ENCODE measurements at regions not wholly inside any gene's neighbourhood (a gene's known extent, or its start where the extent isn't known, plus 50 kb on each side); places are given as distances from the start of the nearest gene placed in this dataset.

GRCh38 chr6:165086814-165087213 is 222.6 kb downstream of the C6orf118 start:
- no peaks in the 10 kb centered on the region for H3F3A ChIP-seq (ENCODE audit: control insufficient read depth, insufficient read depth)
- no peaks in the 10 kb centered on the region for H3K9me2 ChIP-seq (replicated peaks; ENCODE audit: control insufficient read depth, low read length)
- H3K27me3 ChIP-seq (ENCODE audit: control insufficient read depth, low read length), result no peaks in the 10 kb centered on the region
- no peaks in the 10 kb centered on the region for H3K79me2 ChIP-seq (ENCODE audit: control insufficient read depth, low read length)
- no peaks in the 10 kb centered on the region for H3K4me1 ChIP-seq (ENCODE audit: control insufficient read depth, low read length)
- H3K36me3 ChIP-seq (ENCODE audit: control insufficient read depth, low read length), result no peaks in the 10 kb centered on the region
- TF ChIP-seq, protein P1, sequence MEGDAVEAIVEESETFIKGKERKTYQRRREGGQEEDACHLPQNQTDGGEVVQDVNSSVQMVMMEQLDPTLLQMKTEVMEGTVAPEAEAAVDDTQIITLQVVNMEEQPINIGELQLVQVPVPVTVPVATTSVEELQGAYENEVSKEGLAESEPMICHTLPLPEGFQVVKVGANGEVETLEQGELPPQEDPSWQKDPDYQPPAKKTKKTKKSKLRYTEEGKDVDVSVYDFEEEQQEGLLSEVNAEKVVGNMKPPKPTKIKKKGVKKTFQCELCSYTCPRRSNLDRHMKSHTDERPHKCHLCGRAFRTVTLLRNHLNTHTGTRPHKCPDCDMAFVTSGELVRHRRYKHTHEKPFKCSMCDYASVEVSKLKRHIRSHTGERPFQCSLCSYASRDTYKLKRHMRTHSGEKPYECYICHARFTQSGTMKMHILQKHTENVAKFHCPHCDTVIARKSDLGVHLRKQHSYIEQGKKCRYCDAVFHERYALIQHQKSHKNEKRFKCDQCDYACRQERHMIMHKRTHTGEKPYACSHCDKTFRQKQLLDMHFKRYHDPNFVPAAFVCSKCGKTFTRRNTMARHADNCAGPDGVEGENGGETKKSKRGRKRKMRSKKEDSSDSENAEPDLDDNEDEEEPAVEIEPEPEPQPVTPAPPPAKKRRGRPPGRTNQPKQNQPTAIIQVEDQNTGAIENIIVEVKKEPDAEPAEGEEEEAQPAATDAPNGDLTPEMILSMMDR (IDR thresholded peaks at IDR 0.05; ENCODE audit: low read depth, low read length, poor library complexity, severe bottlenecking), result no peak
- no peak for TF ChIP-seq EZH2phosphoT487 (IDR thresholded peaks at IDR 0.05; ENCODE audit: borderline replicate concordance, low read length)
- H3K4me3 ChIP-seq (ENCODE audit: low read length), result no peak overlapping the region
- H3K27ac ChIP-seq (ENCODE audit: low read depth, low read length), result no peak overlapping the region
- no peaks in the 10 kb centered on the region for H3K9me3 ChIP-seq (ENCODE audit: control insufficient read depth, insufficient read depth, low read length)
- H4K20me1 ChIP-seq (ENCODE audit: control insufficient read depth, insufficient read depth, low read depth, low read length), result no peaks in the 10 kb centered on the region
- no peak overlapping the region for H3K4me2 ChIP-seq (ENCODE audit: low read length)

DNA sequence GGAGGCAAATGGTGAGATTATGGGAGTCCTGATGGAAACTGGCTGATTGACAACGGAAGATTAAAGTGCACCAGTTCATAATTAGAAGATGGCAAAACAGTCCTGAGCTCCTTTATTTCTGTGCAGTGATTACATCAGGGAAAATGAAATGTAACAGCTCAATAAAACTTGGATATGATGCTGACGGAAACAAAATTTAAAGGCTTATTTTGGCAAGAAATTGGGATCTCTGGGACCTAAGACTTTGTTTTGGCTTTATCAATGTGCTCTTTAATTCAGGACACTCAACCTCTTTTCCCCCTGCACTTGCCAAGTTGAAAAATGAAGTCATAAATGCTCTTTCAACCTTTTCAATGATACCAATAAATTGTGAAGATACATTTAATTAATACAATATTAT is 226.8 kb downstream of the C6orf118 start:
- TF ChIP-seq, protein P1 (IDR thresholded peaks at IDR 0.05; ENCODE audit: low read depth, low read length, poor library complexity, severe bottlenecking), result no peak
- no peak for TF ChIP-seq EZH2phosphoT487 (IDR thresholded peaks at IDR 0.05; ENCODE audit: borderline replicate concordance, low read length)
- Histone ChIP-seq H3K4me3 (ENCODE audit: low read length) (no peak overlapping the region), H3F3A (ENCODE audit: control insufficient read depth, insufficient read depth) (no peaks in the 10 kb centered on the region), H3K27ac (ENCODE audit: low read depth, low read length) (no peak overlapping the region), H3K79me2 (ENCODE audit: control insufficient read depth, low read length) (no peaks in the 10 kb centered on the region), H3K9me3 (ENCODE audit: control insufficient read depth, insufficient read depth, low read length) (no peaks in the 10 kb centered on the region), H3K36me3 (ENCODE audit: control insufficient read depth, low read length) (no peaks in the 10 kb centered on the region), H3K9me2 (replicated peaks; ENCODE audit: control insufficient read depth, low read length) (no peaks in the 10 kb centered on the region), H3K4me2 (ENCODE audit: low read length) (no peak overlapping the region), H3K27me3 (ENCODE audit: control insufficient read depth, low read length) (no peaks in the 10 kb centered on the region), H3K4me1 (ENCODE audit: control insufficient read depth, low read length) (no peaks in the 10 kb centered on the region), H4K20me1 (ENCODE audit: control insufficient read depth, insufficient read depth, low read depth, low read length) (no peaks in the 10 kb centered on the region)

- TF ChIP-seq, protein P1 (IDR thresholded peaks at IDR 0.05; ENCODE audit: low read depth, low read length, poor library complexity, severe bottlenecking), result no peak
- TF ChIP-seq EZH2phosphoT487 (IDR thresholded peaks at IDR 0.05; ENCODE audit: borderline replicate concordance, low read length), result no peak
- Histone ChIP-seq H3K4me3 (ENCODE audit: low read length) (no peak overlapping the region), H4K20me1 (ENCODE audit: control insufficient read depth, insufficient read depth, low read depth, low read length) (no peaks in the 10 kb centered on the region), H3K27me3 (ENCODE audit: control insufficient read depth, low read length) (no peaks in the 10 kb centered on the region), H3K4me1 (ENCODE audit: control insufficient read depth, low read length) (no peaks in the 10 kb centered on the region), H3K9me3 (ENCODE audit: control insufficient read depth, insufficient read depth, low read length) (no peaks in the 10 kb centered on the region), H3K79me2 (ENCODE audit: control insufficient read depth, low read length) (no peaks in the 10 kb centered on the region), H3K27ac (ENCODE audit: low read depth, low read length) (no peak overlapping the region), H3K4me2 (ENCODE audit: low read length) (no peak overlapping the region), H3F3A (ENCODE audit: control insufficient read depth, insufficient read depth) (no peaks in the 10 kb centered on the region), H3K9me2 (replicated peaks; ENCODE audit: control insufficient read depth, low read length) (no peaks in the 10 kb centered on the region), H3K36me3 (ENCODE audit: control insufficient read depth, low read length) (no peaks in the 10 kb centered on the region)
Measured at GRCh38 chr6:165081944-165082532, 227.4 kb downstream of the C6orf118 start.
